Neuron (in vitro differentiated cells): ENCODE measurements at regions not wholly inside any gene's neighbourhood (a gene's known extent, or its start where the extent isn't known, plus 50 kb on each side); places are given as distances from the start of the nearest gene placed in this dataset.

Source experiments
- H2AFZ ChIP-seq: one replicate; pipeline ENCODE4 v1.6.1; 2013; ENCODE audit warnings: low read depth, mild to moderate bottlenecking, inconsistent platforms, low read length, moderate library complexity
- H3K27me3 ChIP-seq: one replicate; pipeline ENCODE4 v1.6.1; 2013; ENCODE audit warnings: low read length; ENCODE audit not compliant: insufficient read depth
- H3K36me3 ChIP-seq: one replicate; pipeline ENCODE4 v1.6.1; 2013; ENCODE audit warnings: low read length; ENCODE audit not compliant: insufficient read depth
- H3K4me1 ChIP-seq: one replicate; pipeline ENCODE4 v1.6.1; 2013; ENCODE audit warnings: low read length; ENCODE audit not compliant: insufficient read depth
- H3K4me3 ChIP-seq: 2 replicates; pipeline ENCODE4 v1.5.1; 2013; ENCODE audit warnings: mild to moderate bottlenecking, low read length, moderate library complexity
- H3K9me3 ChIP-seq: one replicate; pipeline ENCODE4 v1.6.1; 2013; ENCODE audit warnings: low read length

GRCh38 chr10:36819781-36820180 is 305.6 kb upstream of the ANKRD30A start:
- Histone ChIP-seq H2AFZ (no peak overlapping the region), H3K9me3 (no peaks in the 10 kb centered on the region), H3K27me3 (no peaks in the 10 kb centered on the region), H3K36me3 (no peaks in the 10 kb centered on the region), H3K4me3 (no peak overlapping the region), H3K4me1 (no peaks in the 10 kb centered on the region)

GRCh38 chr10:36817898-36818297 is 307.5 kb upstream of the ANKRD30A start:
- no peak overlapping the region for H2AFZ ChIP-seq
- H3K9me3 ChIP-seq, result no peaks in the 10 kb centered on the region
- H3K36me3 ChIP-seq, result no peaks in the 10 kb centered on the region
- H3K4me1 ChIP-seq, result no peaks in the 10 kb centered on the region
- H3K4me3 ChIP-seq, result no peak overlapping the region
- H3K27me3 ChIP-seq, result no peaks in the 10 kb centered on the region

- Histone ChIP-seq H3K36me3 (no peaks in the 10 kb centered on the region), H2AFZ (no peak overlapping the region), H3K4me1 (no peaks in the 10 kb centered on the region), H3K9me3 (no peaks in the 10 kb centered on the region), H3K4me3 (no peak overlapping the region), H3K27me3 (no peaks in the 10 kb centered on the region)
Observed at GRCh38 chr10:36808625-36809362, 316.6 kb upstream of the ANKRD30A start.

GRCh38 chr10:36803229-36803628 is 322.2 kb upstream of the ANKRD30A start:
- Histone ChIP-seq H3K27me3 (no peaks in the 10 kb centered on the region), H3K4me1 (no peaks in the 10 kb centered on the region), H2AFZ (no peak overlapping the region), H3K4me3 (no peak overlapping the region), H3K36me3 (no peaks in the 10 kb centered on the region), H3K9me3 (no peaks in the 10 kb centered on the region)

- no peaks in the 10 kb centered on the region for H3K9me3 ChIP-seq
- no peak overlapping the region for H3K4me3 ChIP-seq
- H3K36me3 ChIP-seq, result no peaks in the 10 kb centered on the region
- no peak overlapping the region for H2AFZ ChIP-seq
- no peaks in the 10 kb centered on the region for H3K4me1 ChIP-seq
- H3K27me3 ChIP-seq, result no peaks in the 10 kb centered on the region
Observed at GRCh38 chr10:36802490-36803153, 322.8 kb upstream of the ANKRD30A start.

- Histone ChIP-seq H3K9me3 (no peaks in the 10 kb centered on the region), H3K36me3 (no peaks in the 10 kb centered on the region), H2AFZ (no peak overlapping the region), H3K27me3 (no peaks in the 10 kb centered on the region), H3K4me1 (no peaks in the 10 kb centered on the region), H3K4me3 (no peak overlapping the region)
Observed at GRCh38 chr10:36801660-36802059, 323.7 kb upstream of the ANKRD30A start.

GRCh38 chr10:36794981-36795380 is 330.4 kb upstream of the ANKRD30A start:
- H3K9me3 ChIP-seq, result no peaks in the 10 kb centered on the region
- no peaks in the 10 kb centered on the region for H3K36me3 ChIP-seq
- H3K27me3 ChIP-seq, result no peaks in the 10 kb centered on the region

GRCh38 chr10:36789974-36790373 is 335.4 kb upstream of the ANKRD30A start:
- Histone ChIP-seq H3K4me3 (no peak overlapping the region), H3K4me1 (no peaks in the 10 kb centered on the region), H3K27me3 (no peaks in the 10 kb centered on the region), H2AFZ (no peak overlapping the region), H3K9me3 (no peaks in the 10 kb centered on the region), H3K36me3 (no peaks in the 10 kb centered on the region)

More at GRCh38 chr10:36794981-36795380, 330.4 kb upstream of the ANKRD30A start:
- Histone ChIP-seq H3K4me1 (no peaks in the 10 kb centered on the region), H2AFZ (no peak overlapping the region), H3K4me3 (no peak overlapping the region)

GRCh38 chr10:36788152-36788551 is 337.2 kb upstream of the ANKRD30A start:
- H2AFZ ChIP-seq, result no peak overlapping the region
- no peaks in the 10 kb centered on the region for H3K4me1 ChIP-seq
- H3K27me3 ChIP-seq, result no peaks in the 10 kb centered on the region
- H3K4me3 ChIP-seq, result no peak overlapping the region
- H3K36me3 ChIP-seq, result no peaks in the 10 kb centered on the region
- H3K9me3 ChIP-seq, result no peaks in the 10 kb centered on the region

- Histone ChIP-seq H3K4me1 (no peaks in the 10 kb centered on the region), H3K36me3 (no peaks in the 10 kb centered on the region), H2AFZ (no peak overlapping the region), H3K27me3 (no peaks in the 10 kb centered on the region), H3K4me3 (no peak overlapping the region), H3K9me3 (no peaks in the 10 kb centered on the region)
Observed at GRCh38 chr10:36783400-36783799, 342.0 kb upstream of the ANKRD30A start.

GRCh38 chr10:36781570-36781969 is 343.8 kb upstream of the ANKRD30A start:
- no peak overlapping the region for H3K4me3 ChIP-seq
- H3K36me3 ChIP-seq, result no peaks in the 10 kb centered on the region
- no peaks in the 10 kb centered on the region for H3K27me3 ChIP-seq
- H3K9me3 ChIP-seq, result no peaks in the 10 kb centered on the region
- no peaks in the 10 kb centered on the region for H3K4me1 ChIP-seq
- no peak overlapping the region for H2AFZ ChIP-seq

GRCh38 chr10:36780158-36780557 is 345.2 kb upstream of the ANKRD30A start:
- H3K9me3 ChIP-seq, result no peaks in the 10 kb centered on the region

GRCh38 chr10:36779238-36779846 is 346.1 kb upstream of the ANKRD30A start:
- no peaks in the 10 kb centered on the region for H3K27me3 ChIP-seq
- H2AFZ ChIP-seq, result no peak overlapping the region
- H3K36me3 ChIP-seq, result no peaks in the 10 kb centered on the region
- H3K4me1 ChIP-seq, result no peaks in the 10 kb centered on the region
- no peaks in the 10 kb centered on the region for H3K9me3 ChIP-seq
- no peak overlapping the region for H3K4me3 ChIP-seq

More at GRCh38 chr10:36780158-36780557, 345.2 kb upstream of the ANKRD30A start:
- Histone ChIP-seq H3K36me3 (no peaks in the 10 kb centered on the region), H3K4me1 (no peaks in the 10 kb centered on the region), H3K27me3 (no peaks in the 10 kb centered on the region), H2AFZ (no peak overlapping the region), H3K4me3 (no peak overlapping the region)
